ENCODE measurements at regions not wholly inside any gene's neighbourhood (a gene's known extent, or its start where the extent isn't known, plus 50 kb on each side); places are given as distances from the start of the nearest gene placed in this dataset.

- TF ChIP-seq EP300 (IDR thresholded peaks at IDR 0.05) (no peak), POLR2A (IDR thresholded peaks at IDR 0.05) (no peak), CTCF (IDR thresholded peaks at IDR 0.05) (no peak)
Observed at GRCh38 chr5:33240558-33240957, 200.2 kb upstream of the TARS1 start.

Data from ovary (tissue), 3 donors.